ENCODE measurements at regions not wholly inside any gene's neighbourhood (a gene's known extent, or its start where the extent isn't known, plus 50 kb on each side); places are given as distances from the start of the nearest gene placed in this dataset.

GRCh38 chr10:128711806-128712205 lies 585.6 kb upstream of the MKI67 start:
- TF ChIP-seq CTCF (IDR thresholded peaks at IDR 0.05; ENCODE audit: poor library complexity), result no peak
- TF ChIP-seq EZH2 (IDR thresholded peaks at IDR 0.05; ENCODE audit: borderline replicate concordance), result no peak
